ENCODE measurements at regions not wholly inside any gene's neighbourhood (a gene's known extent, or its start where the extent isn't known, plus 50 kb on each side); places are given as distances from the start of the nearest gene placed in this dataset.

GRCh38 chr2:71767663-71768062, 314.3 kb downstream of the DYSF start:
- Histone ChIP-seq H3K9me3 (no peaks in the 10 kb centered on the region; the same call in 1 of the 2 replicates), H3K4me3 (no peak overlapping the region), H3K27me3 (no peaks in the 10 kb centered on the region), H3K36me3 (no peaks in the 10 kb centered on the region)
- DNase-seq: no peak

GRCh38 chr2:71759060-71759459, 305.7 kb downstream of the DYSF start:
- no peaks in the 10 kb centered on the region for H3K36me3 ChIP-seq
- no peak for DNase-seq
- H3K27me3 ChIP-seq: no peaks in the 10 kb centered on the region
- H3K4me3 ChIP-seq: no peak overlapping the region
- no peaks in the 10 kb centered on the region for H3K9me3 ChIP-seq

GRCh38 chr2:71757351-71757750, 304.0 kb downstream of the DYSF start:
- H3K36me3 ChIP-seq: no peaks in the 10 kb centered on the region
- no peaks in the 10 kb centered on the region for H3K9me3 ChIP-seq
- DNase-seq: no peak
- no peaks in the 10 kb centered on the region for H3K27me3 ChIP-seq
- H3K4me3 ChIP-seq: no peak overlapping the region

- Histone ChIP-seq H3K9me3 (no peaks in the 10 kb centered on the region; the same call in 1 of the 2 replicates), H3K4me3 (no peak overlapping the region), H3K27me3 (no peaks in the 10 kb centered on the region), H3K36me3 (no peaks in the 10 kb centered on the region)
- DNase-seq: no peak
These were observed 303.0 kb downstream of the DYSF start for GRCh38 chr2:71756280-71756906.

GRCh38 chr2:71751590-71751989, 298.2 kb downstream of the DYSF start:
- Histone ChIP-seq H3K9me3 (no peaks in the 10 kb centered on the region; the same call in 1 of the 2 replicates), H3K27me3 (no peaks in the 10 kb centered on the region), H3K36me3 (no peaks in the 10 kb centered on the region), H3K4me3 (no peak overlapping the region)
- DNase-seq: no peak

- Histone ChIP-seq H3K27me3 (no peaks in the 10 kb centered on the region), H3K9me3 (no peaks in the 10 kb centered on the region; the same call in 1 of the 2 replicates), H3K36me3 (no peaks in the 10 kb centered on the region), H3K4me3 (no peak overlapping the region)
- peak; percentile 94 for DNase-seq
These were observed 296.3 kb downstream of the DYSF start for GRCh38 chr2:71749671-71750101.

GRCh38 chr2:71748227-71748626, 294.9 kb downstream of the DYSF start:
- DNase-seq: peak; percentile 93
- Histone ChIP-seq H3K9me3 (no peaks in the 10 kb centered on the region; the same call in 1 of the 2 replicates), H3K4me3 (no peak overlapping the region), H3K27me3 (no peaks in the 10 kb centered on the region), H3K36me3 (no peaks in the 10 kb centered on the region)

- no peaks in the 10 kb centered on the region for H3K36me3 ChIP-seq
- no peaks in the 10 kb centered on the region for H3K27me3 ChIP-seq
- peaks cover under 1% of the 10 kb centered on the region; the same call in 1 of the 2 replicates for H3K9me3 ChIP-seq
- DNase-seq: no peak
- H3K4me3 ChIP-seq: no peak overlapping the region
These were observed 294.2 kb downstream of the DYSF start for GRCh38 chr2:71747559-71747958.

- Histone ChIP-seq H3K4me3 (no peak overlapping the region), H3K9me3 (peaks cover 4% of the 10 kb centered on the region), H3K36me3 (no peaks in the 10 kb centered on the region), H3K27me3 (no peaks in the 10 kb centered on the region)
- DNase-seq: peak; percentile 99
These were observed 293.7 kb downstream of the DYSF start for GRCh38 chr2:71746946-71747501.

- Histone ChIP-seq H3K9me3 (peaks cover 18% of the 10 kb centered on the region), H3K36me3 (no peaks in the 10 kb centered on the region), H3K27me3 (no peaks in the 10 kb centered on the region), H3K4me3 (no peak overlapping the region)
- DNase-seq: no peak
These were observed 291.4 kb downstream of the DYSF start for GRCh38 chr2:71744781-71745180.

GRCh38 chr2:71743995-71744675, 290.8 kb downstream of the DYSF start:
- Histone ChIP-seq H3K4me3 (no peak overlapping the region), H3K9me3 (peaks cover 18% of the 10 kb centered on the region), H3K27me3 (no peaks in the 10 kb centered on the region), H3K36me3 (no peaks in the 10 kb centered on the region)
- DNase-seq: peak; percentile 85

GRCh38 chr2:71742953-71743601, 289.7 kb downstream of the DYSF start:
- peaks cover 18% of the 10 kb centered on the region for H3K9me3 ChIP-seq
- no peaks in the 10 kb centered on the region for H3K36me3 ChIP-seq
- DNase-seq: peak; percentile 92
- H3K27me3 ChIP-seq: no peaks in the 10 kb centered on the region
- no peak overlapping the region for H3K4me3 ChIP-seq

GRCh38 chr2:71736986-71737385, 283.6 kb downstream of the DYSF start:
- Histone ChIP-seq H3K9me3 (peaks cover 14% of the 10 kb centered on the region), H3K27me3 (no peaks in the 10 kb centered on the region), H3K36me3 (no peaks in the 10 kb centered on the region), H3K4me3 (no peak overlapping the region)
- peak; percentile 56 for DNase-seq

- peaks cover 6% of the 10 kb centered on the region for H3K9me3 ChIP-seq
- H3K27me3 ChIP-seq: no peaks in the 10 kb centered on the region
- no peak for DNase-seq
- H3K36me3 ChIP-seq: no peaks in the 10 kb centered on the region
- no peak overlapping the region for H3K4me3 ChIP-seq
These were observed 282.9 kb downstream of the DYSF start for GRCh38 chr2:71736091-71736861.
